HepG2 (cell line): ENCODE measurements at regions not wholly inside any gene's neighbourhood (a gene's known extent, or its start where the extent isn't known, plus 50 kb on each side); places are given as distances from the start of the nearest gene placed in this dataset.

Experiments
- MTF2 ChIP-seq: sonication (generic); formaldehyde crosslinking; IDR thresholded peaks from 2 replicates; pipeline ENCODE4 v1.5.0; 2020; ENCODE audit warnings: missing genetic modification reagents, borderline replicate concordance
- NFE2L1 ChIP-seq: sonication (generic); formaldehyde crosslinking; IDR thresholded peaks from 2 replicates; pipeline ENCODE4 v1.4.0; 2020; ENCODE audit warnings: missing genetic modification reagents, mild to moderate bottlenecking, borderline replicate concordance
- PHB2 ChIP-seq: fragments of 450-650 bp; IDR thresholded peaks from 2 replicates; pipeline ENCODE4 v1.6.1; 2018; ENCODE audit not compliant: partially characterized antibody
- PHF21A ChIP-seq: sonication (generic); formaldehyde crosslinking; IDR thresholded peaks from 2 replicates; pipeline ENCODE4 v1.5.0; 2020; ENCODE audit warnings: mild to moderate bottlenecking, missing genetic modification reagents
- REXO4 ChIP-seq: sonication (generic); formaldehyde crosslinking; IDR thresholded peaks from 2 replicates; pipeline ENCODE4 v1.8.0; 2022; ENCODE audit warnings: missing genetic modification reagents, mild to moderate bottlenecking, borderline replicate concordance
- TBX3 ChIP-seq: fragments of 450-650 bp; IDR thresholded peaks from 2 replicates; pipeline ENCODE4 v1.6.1; 2017; ENCODE audit warnings: antibody characterized with exemption, mild to moderate bottlenecking, inconsistent platforms, borderline replicate concordance
- TSC22D2 ChIP-seq: sonication (generic); formaldehyde crosslinking; IDR thresholded peaks from 2 replicates; pipeline ENCODE4 v1.5.1; 2020; ENCODE audit warnings: missing genetic modification reagents, mild to moderate bottlenecking, borderline replicate concordance
- ZNF543 ChIP-seq: sonication (generic); formaldehyde crosslinking; IDR thresholded peaks from 2 replicates; pipeline ENCODE4 v1.4.0; 2020; ENCODE audit warnings: mild to moderate bottlenecking, missing genetic modification reagents
- ZNF629 ChIP-seq: sonication (generic); formaldehyde crosslinking; conservative IDR thresholded peaks from 2 replicates; pipeline ENCODE4 v1.5.0; 2020; ENCODE audit warnings: missing genetic modification reagents
- TF ChIP-seq, protein P1 (sequence below): IDR thresholded peaks from 2 replicates; pipeline ENCODE4 v1.6.1; 2016
- TF ChIP-seq, protein P2 (sequence below), 2 experiments: sonication (generic) in 1 of 2; formaldehyde crosslinking in 1 of 2; IDR thresholded peaks; 2 replicates each; pipeline versions ENCODE4 v1.4.0 to v1.6.1; 2016 to 2020; ENCODE audit warnings: borderline replicate concordance in 1 of 2, low read depth in 1 of 2, mild to moderate bottlenecking in 1 of 2, missing genetic modification reagents in 1 of 2
- TF ChIP-seq, protein P3 (sequence below): sonication (generic); formaldehyde crosslinking; IDR thresholded peaks from 2 replicates; pipeline ENCODE4 v1.4.0; 2020; ENCODE audit warnings: missing genetic modification reagents, borderline replicate concordance
- TF ChIP-seq, protein P4 (sequence below): sonication (generic); formaldehyde crosslinking; conservative IDR thresholded peaks from 2 replicates; pipeline ENCODE4 v1.8.1; 2023; ENCODE audit warnings: missing genetic modification reagents
- TF ChIP-seq, protein P5 (sequence below): sonication (generic); formaldehyde crosslinking; IDR thresholded peaks from 2 replicates; pipeline ENCODE4 v1.8.0; 2022; ENCODE audit warnings: mild to moderate bottlenecking, missing genetic modification reagents; ENCODE audit not compliant: insufficient replicate concordance

DNA sequence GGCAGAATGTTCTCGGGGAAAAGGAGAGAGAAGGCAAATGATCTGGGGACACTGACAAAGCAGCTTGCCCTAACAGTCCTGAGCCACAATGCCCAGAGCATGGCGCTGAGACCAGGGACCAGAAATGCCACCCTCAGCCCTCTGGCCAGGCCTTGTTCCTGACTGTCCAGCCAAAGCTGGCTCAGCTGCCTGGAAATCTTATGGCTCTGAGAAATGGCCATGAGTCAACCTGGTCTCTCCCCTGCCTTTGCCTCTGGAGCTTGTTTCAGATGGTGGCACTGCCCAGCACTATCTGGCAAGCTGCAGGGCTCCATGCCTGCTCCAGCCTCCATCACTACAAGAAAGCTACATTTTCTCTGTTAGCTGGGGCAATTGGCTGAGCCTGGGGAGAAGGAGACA is 90.5 kb upstream of the PLXNA4 start (continued):
- TF ChIP-seq, protein P1, sequence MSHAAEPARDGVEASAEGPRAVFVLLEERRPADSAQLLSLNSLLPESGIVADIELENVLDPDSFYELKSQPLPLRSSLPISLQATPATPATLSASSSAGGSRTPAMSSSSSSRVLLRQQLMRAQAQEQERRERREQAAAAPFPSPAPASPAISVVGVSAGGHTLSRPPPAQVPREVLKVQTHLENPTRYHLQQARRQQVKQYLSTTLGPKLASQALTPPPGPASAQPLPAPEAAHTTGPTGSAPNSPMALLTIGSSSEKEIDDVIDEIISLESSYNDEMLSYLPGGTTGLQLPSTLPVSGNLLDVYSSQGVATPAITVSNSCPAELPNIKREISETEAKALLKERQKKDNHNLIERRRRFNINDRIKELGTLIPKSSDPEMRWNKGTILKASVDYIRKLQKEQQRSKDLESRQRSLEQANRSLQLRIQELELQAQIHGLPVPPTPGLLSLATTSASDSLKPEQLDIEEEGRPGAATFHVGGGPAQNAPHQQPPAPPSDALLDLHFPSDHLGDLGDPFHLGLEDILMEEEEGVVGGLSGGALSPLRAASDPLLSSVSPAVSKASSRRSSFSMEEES: no peak
- TF ChIP-seq, protein P2, sequence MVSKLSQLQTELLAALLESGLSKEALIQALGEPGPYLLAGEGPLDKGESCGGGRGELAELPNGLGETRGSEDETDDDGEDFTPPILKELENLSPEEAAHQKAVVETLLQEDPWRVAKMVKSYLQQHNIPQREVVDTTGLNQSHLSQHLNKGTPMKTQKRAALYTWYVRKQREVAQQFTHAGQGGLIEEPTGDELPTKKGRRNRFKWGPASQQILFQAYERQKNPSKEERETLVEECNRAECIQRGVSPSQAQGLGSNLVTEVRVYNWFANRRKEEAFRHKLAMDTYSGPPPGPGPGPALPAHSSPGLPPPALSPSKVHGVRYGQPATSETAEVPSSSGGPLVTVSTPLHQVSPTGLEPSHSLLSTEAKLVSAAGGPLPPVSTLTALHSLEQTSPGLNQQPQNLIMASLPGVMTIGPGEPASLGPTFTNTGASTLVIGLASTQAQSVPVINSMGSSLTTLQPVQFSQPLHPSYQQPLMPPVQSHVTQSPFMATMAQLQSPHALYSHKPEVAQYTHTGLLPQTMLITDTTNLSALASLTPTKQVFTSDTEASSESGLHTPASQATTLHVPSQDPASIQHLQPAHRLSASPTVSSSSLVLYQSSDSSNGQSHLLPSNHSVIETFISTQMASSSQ (IDR thresholded peaks at IDR 0.05; ENCODE audit: low read depth): no peak
- TF ChIP-seq, protein P2 (CRISPR knock-in tag; IDR thresholded peaks at IDR 0.05; ENCODE audit: borderline replicate concordance): no peak
- TF ChIP-seq PHB2: no peak
- TF ChIP-seq, protein P3, sequence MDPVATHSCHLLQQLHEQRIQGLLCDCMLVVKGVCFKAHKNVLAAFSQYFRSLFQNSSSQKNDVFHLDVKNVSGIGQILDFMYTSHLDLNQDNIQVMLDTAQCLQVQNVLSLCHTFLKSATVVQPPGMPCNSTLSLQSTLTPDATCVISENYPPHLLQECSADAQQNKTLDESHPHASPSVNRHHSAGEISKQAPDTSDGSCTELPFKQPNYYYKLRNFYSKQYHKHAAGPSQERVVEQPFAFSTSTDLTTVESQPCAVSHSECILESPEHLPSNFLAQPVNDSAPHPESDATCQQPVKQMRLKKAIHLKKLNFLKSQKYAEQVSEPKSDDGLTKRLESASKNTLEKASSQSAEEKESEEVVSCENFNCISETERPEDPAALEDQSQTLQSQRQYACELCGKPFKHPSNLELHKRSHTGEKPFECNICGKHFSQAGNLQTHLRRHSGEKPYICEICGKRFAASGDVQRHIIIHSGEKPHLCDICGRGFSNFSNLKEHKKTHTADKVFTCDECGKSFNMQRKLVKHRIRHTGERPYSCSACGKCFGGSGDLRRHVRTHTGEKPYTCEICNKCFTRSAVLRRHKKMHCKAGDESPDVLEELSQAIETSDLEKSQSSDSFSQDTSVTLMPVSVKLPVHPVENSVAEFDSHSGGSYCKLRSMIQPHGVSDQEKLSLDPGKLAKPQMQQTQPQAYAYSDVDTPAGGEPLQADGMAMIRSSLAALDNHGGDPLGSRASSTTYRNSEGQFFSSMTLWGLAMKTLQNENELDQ (CRISPR knock-in tag): no peak
- no peak for TF ChIP-seq TBX3
- TF ChIP-seq PHF21A: no peak
- TF ChIP-seq ZNF543 (CRISPR knock-in tag): no peak
- no peak for TF ChIP-seq REXO4
- TF ChIP-seq, protein P4, sequence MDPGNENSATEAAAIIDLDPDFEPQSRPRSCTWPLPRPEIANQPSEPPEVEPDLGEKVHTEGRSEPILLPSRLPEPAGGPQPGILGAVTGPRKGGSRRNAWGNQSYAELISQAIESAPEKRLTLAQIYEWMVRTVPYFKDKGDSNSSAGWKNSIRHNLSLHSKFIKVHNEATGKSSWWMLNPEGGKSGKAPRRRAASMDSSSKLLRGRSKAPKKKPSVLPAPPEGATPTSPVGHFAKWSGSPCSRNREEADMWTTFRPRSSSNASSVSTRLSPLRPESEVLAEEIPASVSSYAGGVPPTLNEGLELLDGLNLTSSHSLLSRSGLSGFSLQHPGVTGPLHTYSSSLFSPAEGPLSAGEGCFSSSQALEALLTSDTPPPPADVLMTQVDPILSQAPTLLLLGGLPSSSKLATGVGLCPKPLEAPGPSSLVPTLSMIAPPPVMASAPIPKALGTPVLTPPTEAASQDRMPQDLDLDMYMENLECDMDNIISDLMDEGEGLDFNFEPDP: no peak
- TF ChIP-seq NFE2L1 (CRISPR knock-in tag): no peak
- no peak for TF ChIP-seq ZNF629 (CRISPR knock-in tag)
- TF ChIP-seq MTF2 (CRISPR knock-in tag): no peak
- TF ChIP-seq TSC22D2 (CRISPR knock-in tag): no peak
- TF ChIP-seq, protein P5, sequence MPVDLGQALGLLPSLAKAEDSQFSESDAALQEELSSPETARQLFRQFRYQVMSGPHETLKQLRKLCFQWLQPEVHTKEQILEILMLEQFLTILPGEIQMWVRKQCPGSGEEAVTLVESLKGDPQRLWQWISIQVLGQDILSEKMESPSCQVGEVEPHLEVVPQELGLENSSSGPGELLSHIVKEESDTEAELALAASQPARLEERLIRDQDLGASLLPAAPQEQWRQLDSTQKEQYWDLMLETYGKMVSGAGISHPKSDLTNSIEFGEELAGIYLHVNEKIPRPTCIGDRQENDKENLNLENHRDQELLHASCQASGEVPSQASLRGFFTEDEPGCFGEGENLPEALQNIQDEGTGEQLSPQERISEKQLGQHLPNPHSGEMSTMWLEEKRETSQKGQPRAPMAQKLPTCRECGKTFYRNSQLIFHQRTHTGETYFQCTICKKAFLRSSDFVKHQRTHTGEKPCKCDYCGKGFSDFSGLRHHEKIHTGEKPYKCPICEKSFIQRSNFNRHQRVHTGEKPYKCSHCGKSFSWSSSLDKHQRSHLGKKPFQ (CRISPR knock-in tag): no peak
- TF ChIP-seq, all 625 proteins: peak for 0
